CD14-positive monocyte (primary cell): ENCODE measurements at regions not wholly inside any gene's neighbourhood (a gene's known extent, or its start where the extent isn't known, plus 50 kb on each side); places are given as distances from the start of the nearest gene placed in this dataset.

Source experiments
- DNase-seq, 3 donors: peaks; one replicate each; pipeline ENCODE4 v3.0.0-alpha.2; 2011 to 2022
- H2AFZ ChIP-seq: 2 replicates; pipeline ENCODE4 v1.6.0; 2012; ENCODE audit warnings: mild to moderate bottlenecking, low read depth, low read length, inconsistent platforms; ENCODE audit not compliant: insufficient read depth, poor library complexity, severe bottlenecking
- H3K27ac ChIP-seq, 2 donors: 1 replicate in 1 of 2; 2 replicates in 1 of 2; pipeline ENCODE4 v1.5.1; 2012 to 2013; ENCODE audit warnings: low read length in 2 of 2, control low read depth in 1 of 2, inconsistent platforms in 1 of 2, low read depth in 1 of 2, mild to moderate bottlenecking in 1 of 2
- H3K27me3 ChIP-seq, 2 donors: one replicate each; pipeline versions ENCODE4 v1.6.0 to v1.6.1; 2011 to 2013; ENCODE audit warnings: low read length in 2 of 2; ENCODE audit not compliant: control insufficient read depth in 2 of 2, insufficient read depth in 2 of 2
- H3K36me3 ChIP-seq, 2 donors: replicated peaks in 1 of 2; 1 replicate in 1 of 2; 2 replicates in 1 of 2; pipeline versions ENCODE4 v1.5.1 to v1.6.1; 2012 to 2013; ENCODE audit warnings: low read length in 2 of 2, control low read depth in 1 of 2, inconsistent platforms in 1 of 2, mild to moderate bottlenecking in 1 of 2; ENCODE audit not compliant: insufficient read depth in 2 of 2, control insufficient read depth in 1 of 2
- H3K4me1 ChIP-seq, 2 donors: 1 replicate in 1 of 2; 2 replicates in 1 of 2; pipeline versions ENCODE4 v1.5.1 to v1.6.1; 2012 to 2013; ENCODE audit warnings: low read length in 2 of 2, control low read depth in 1 of 2, inconsistent platforms in 1 of 2, mild to moderate bottlenecking in 1 of 2, moderate library complexity in 1 of 2; ENCODE audit not compliant: insufficient read depth in 2 of 2, control insufficient read depth in 1 of 2
- H3K4me2 ChIP-seq: replicated peaks from 2 replicates; pipeline ENCODE3; 2012; ENCODE audit warnings: low read length, moderate library complexity, mild to moderate bottlenecking; ENCODE audit not compliant: poor library complexity, severe bottlenecking; ENCODE audit errors: extremely low read depth
- H3K4me3 ChIP-seq, 3 experiments: fragments of 200-600 bp in 1 of 3; sonication (generic) in 1 of 3; replicated peaks in 1 of 3; 1 replicate in 2 of 3; 2 replicates in 1 of 3; pipeline ENCODE4 v1.5.1; 2011 to 2013; ENCODE audit warnings: low read length in 3 of 3, mild to moderate bottlenecking in 3 of 3, control low read depth in 2 of 3, low read depth in 2 of 3, inconsistent platforms in 1 of 3, moderate library complexity in 1 of 3
- H3K79me2 ChIP-seq: 2 replicates; pipeline ENCODE4 v1.6.0; 2012; ENCODE audit warnings: mild to moderate bottlenecking, control low read depth, inconsistent platforms, low read length, moderate library complexity; ENCODE audit not compliant: insufficient read depth
- H3K9ac ChIP-seq: 2 replicates; pipeline ENCODE4 v1.6.0; 2017; ENCODE audit warnings: low read length, mild to moderate bottlenecking; ENCODE audit not compliant: insufficient read depth, poor library complexity, severe bottlenecking
- H3K9me3 ChIP-seq, 2 donors: replicated peaks in 1 of 2; 1 replicate in 1 of 2; 2 replicates in 1 of 2; pipeline versions ENCODE4 v1.5.1 to v1.6.1; 2012 to 2013; ENCODE audit warnings: low read length in 2 of 2, control low read depth in 1 of 2; ENCODE audit not compliant: control insufficient read depth in 1 of 2, insufficient read depth in 1 of 2
- H4K20me1 ChIP-seq: 2 replicates; pipeline ENCODE4 v1.6.0; 2012; ENCODE audit warnings: mild to moderate bottlenecking, low read length, control low read depth, moderate library complexity; ENCODE audit not compliant: insufficient read depth
- H3K27ac Mint-ChIP-seq, 7 donors: one replicate each; pipeline ENCODE4 v1.8.0; 2020; ENCODE audit warnings: mild to moderate bottlenecking in 7 of 7, mixed read lengths in 7 of 7, moderate library complexity in 6 of 7, inconsistent platforms in 2 of 7
- H3K27me3 Mint-ChIP-seq, 3 donors: one replicate each; pipeline ENCODE4 v1.8.0; 2021 to 2022; ENCODE audit warnings: low read depth in 3 of 3, mild to moderate bottlenecking in 3 of 3, mixed read lengths in 3 of 3, moderate library complexity in 3 of 3, inconsistent platforms in 1 of 3
- H3K36me3 Mint-ChIP-seq, 2 donors: one replicate each; pipeline ENCODE4 v1.8.0; 2020; ENCODE audit warnings: mixed read lengths in 2 of 2, inconsistent platforms in 1 of 2, mild to moderate bottlenecking in 1 of 2
- H3K4me1 Mint-ChIP-seq: one replicate; pipeline ENCODE4 v1.8.0; 2020; ENCODE audit warnings: mild to moderate bottlenecking, mixed read lengths
- H3K4me3 Mint-ChIP-seq, 2 donors: one replicate each; pipeline ENCODE4 v1.8.0; 2020; ENCODE audit warnings: mild to moderate bottlenecking in 2 of 2, mixed read lengths in 2 of 2, moderate library complexity in 1 of 2
- H3K9me3 Mint-ChIP-seq, 7 donors: one replicate each; pipeline ENCODE4 v1.8.0; 2020 to 2022; ENCODE audit warnings: mixed read lengths in 7 of 7, mild to moderate bottlenecking in 6 of 7, moderate library complexity in 6 of 7, inconsistent platforms in 2 of 7
- WGBS: methylation state at CpG from one replicate; pipeline ENCODE4 v1.1.5; 2013; ENCODE audit warnings: missing lambda C conversion rate; ENCODE audit not compliant: insufficient coverage; 5-methylcytosine and 5-hydroxymethylcytosine counted together
- intact Hi-C, 2 donors: fragments of 100-400 bp; cut with micrococcal nuclease; formaldehyde crosslinking; loops; one replicate each; pipeline versions ENCODE4 v1.15.0 to v1.15.1; 2023
- TF ChIP-seq, protein P1 (sequence below): fragments of 200-600 bp; IDR thresholded peaks from one replicate; pipeline ENCODE4 v1.8.0; 2022; ENCODE audit warnings: antibody characterized with exemption, mild to moderate bottlenecking

DNA sequence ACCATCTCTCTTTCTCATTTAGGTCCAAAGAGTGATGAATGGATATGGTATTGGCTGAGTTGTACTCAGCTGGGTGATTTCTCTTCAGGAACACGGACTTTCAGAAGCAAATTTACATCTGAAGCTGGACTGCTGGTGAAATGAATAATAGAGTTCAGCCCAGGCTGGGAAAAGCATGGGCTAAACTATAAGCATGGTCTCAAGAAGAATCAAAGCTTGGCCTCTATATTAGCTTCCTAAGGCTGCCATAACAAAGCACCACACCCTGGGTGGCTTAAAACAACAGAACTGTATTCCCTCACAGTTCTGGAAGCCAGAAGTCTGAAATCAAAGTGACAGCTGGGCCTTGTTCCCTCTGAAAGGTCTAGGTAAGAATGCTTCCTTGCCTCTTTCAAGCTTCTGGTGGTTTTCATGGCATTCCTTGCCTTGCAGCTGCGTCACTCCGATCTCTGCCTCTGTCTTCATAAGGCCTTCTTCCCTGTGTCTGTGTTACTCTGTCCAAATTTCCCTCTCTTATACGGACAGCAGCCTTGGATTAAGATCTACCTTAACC, 89.8 kb upstream of the CES5A start:
- no peak overlapping the region for H3K4me3 Mint-ChIP-seq

DNA sequence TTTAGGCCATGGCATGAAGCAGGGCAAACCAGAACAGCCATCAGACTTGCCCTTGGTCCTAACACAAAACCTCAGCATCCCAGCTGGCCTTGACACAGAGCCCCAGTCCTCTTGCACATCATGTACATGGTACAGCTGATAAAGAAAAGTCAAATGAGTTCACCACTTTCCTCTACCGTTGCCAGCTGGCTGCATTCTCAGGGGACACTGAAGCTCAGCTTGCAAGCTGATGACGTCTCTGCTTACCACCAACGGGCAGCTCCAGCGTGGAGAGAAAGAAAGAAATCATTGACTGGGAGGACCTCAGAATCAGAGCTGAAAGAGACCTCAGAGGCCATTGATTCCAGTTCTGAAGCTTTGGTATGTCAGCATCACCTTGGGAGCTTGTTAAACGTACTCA, 80.7 kb upstream of the CES5A start:
- no peaks in the 10 kb centered on the region for H3K36me3 ChIP-seq
- H3K79me2 ChIP-seq = no peaks in the 10 kb centered on the region
- no peak overlapping the region for H3K4me3 ChIP-seq
- TF ChIP-seq, protein P1, sequence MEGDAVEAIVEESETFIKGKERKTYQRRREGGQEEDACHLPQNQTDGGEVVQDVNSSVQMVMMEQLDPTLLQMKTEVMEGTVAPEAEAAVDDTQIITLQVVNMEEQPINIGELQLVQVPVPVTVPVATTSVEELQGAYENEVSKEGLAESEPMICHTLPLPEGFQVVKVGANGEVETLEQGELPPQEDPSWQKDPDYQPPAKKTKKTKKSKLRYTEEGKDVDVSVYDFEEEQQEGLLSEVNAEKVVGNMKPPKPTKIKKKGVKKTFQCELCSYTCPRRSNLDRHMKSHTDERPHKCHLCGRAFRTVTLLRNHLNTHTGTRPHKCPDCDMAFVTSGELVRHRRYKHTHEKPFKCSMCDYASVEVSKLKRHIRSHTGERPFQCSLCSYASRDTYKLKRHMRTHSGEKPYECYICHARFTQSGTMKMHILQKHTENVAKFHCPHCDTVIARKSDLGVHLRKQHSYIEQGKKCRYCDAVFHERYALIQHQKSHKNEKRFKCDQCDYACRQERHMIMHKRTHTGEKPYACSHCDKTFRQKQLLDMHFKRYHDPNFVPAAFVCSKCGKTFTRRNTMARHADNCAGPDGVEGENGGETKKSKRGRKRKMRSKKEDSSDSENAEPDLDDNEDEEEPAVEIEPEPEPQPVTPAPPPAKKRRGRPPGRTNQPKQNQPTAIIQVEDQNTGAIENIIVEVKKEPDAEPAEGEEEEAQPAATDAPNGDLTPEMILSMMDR = no peak
- Mint-ChIP-seq H3K27ac (peak overlapping the region in 1 of 7 donors; percentile 26), H3K36me3 (no peaks in the 10 kb centered on the region), H3K4me1 (no peaks in the 10 kb centered on the region), H3K9me3 (peaks cover 0 to 7% (median 3%) of the 10 kb centered on the region in 7 donors), H3K4me3 (no peak overlapping the region), H3K27me3 (peaks cover 4 to 15% (median 12%) of the 10 kb centered on the region in 3 donors)
- H4K20me1 ChIP-seq = no peaks in the 10 kb centered on the region
- intact Hi-C loops = no loop called here
- H3K27ac ChIP-seq = no peak overlapping the region
- no peak for DNase-seq
- no peaks in the 10 kb centered on the region for H3K4me1 ChIP-seq
- WGBS = 91% methylated on average over 5 of the region's 5 CpGs
- no peak overlapping the region for H2AFZ ChIP-seq
- H3K4me2 ChIP-seq = no peak overlapping the region
- no peak overlapping the region for H3K9ac ChIP-seq
- no peaks in the 10 kb centered on the region for H3K9me3 ChIP-seq
- peaks cover 0 to 3% of the 10 kb centered on the region in 2 donors for H3K27me3 ChIP-seq

More for the DNA sequence above, 89.8 kb upstream of the CES5A start:
- H3K9ac ChIP-seq = no peak overlapping the region
- H3K79me2 ChIP-seq = no peaks in the 10 kb centered on the region
- Mint-ChIP-seq H3K27me3 (peaks cover 3 to 5% (median 5%) of the 10 kb centered on the region in 3 donors), H3K27ac (no peak overlapping the region), H3K36me3 (no peaks in the 10 kb centered on the region), H3K4me1 (no peaks in the 10 kb centered on the region), H3K9me3 (peaks cover 0 to 9% (median 2%) of the 10 kb centered on the region in 7 donors)
- H3K27ac ChIP-seq = no peak overlapping the region
- no peaks in the 10 kb centered on the region for H3K27me3 ChIP-seq
- intact Hi-C loops = no loop called here
- no peak for DNase-seq
- TF ChIP-seq, protein P1 = no peak
- H4K20me1 ChIP-seq = no peaks in the 10 kb centered on the region
- 82% methylated on average over 4 of the region's 4 CpGs for WGBS
- no peaks in the 10 kb centered on the region for H3K9me3 ChIP-seq
- H3K4me2 ChIP-seq = no peak overlapping the region
- H3K4me1 ChIP-seq = no peaks in the 10 kb centered on the region
- no peak overlapping the region for H2AFZ ChIP-seq
- H3K4me3 ChIP-seq = no peak overlapping the region
- H3K36me3 ChIP-seq = no peaks in the 10 kb centered on the region
